ENCODE measurements at regions not wholly inside any gene's neighbourhood (a gene's known extent, or its start where the extent isn't known, plus 50 kb on each side); places are given as distances from the start of the nearest gene placed in this dataset.

DNA sequence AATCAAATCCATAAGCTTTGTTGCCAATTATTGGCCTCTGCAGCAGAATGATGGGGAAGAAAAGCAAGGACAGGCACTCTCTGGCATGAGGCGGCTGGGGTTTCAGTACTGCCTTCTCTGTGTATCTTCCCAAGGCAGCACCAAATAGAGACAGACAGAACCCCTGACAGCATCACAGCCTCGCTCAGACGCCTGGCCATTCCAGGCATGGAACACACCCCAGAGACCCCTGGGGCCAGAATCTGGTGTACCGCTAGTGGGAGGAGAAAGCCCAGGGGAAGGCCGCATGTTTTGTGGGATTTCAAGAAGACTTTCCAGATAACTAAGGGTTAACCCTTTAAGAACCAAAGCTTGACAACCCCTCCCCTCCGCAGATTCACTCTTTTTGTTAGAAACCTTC lies 282.1 kb downstream of the EN1 start:
- no peak for DNase-seq (ENCODE audit: low spot score)

DNA sequence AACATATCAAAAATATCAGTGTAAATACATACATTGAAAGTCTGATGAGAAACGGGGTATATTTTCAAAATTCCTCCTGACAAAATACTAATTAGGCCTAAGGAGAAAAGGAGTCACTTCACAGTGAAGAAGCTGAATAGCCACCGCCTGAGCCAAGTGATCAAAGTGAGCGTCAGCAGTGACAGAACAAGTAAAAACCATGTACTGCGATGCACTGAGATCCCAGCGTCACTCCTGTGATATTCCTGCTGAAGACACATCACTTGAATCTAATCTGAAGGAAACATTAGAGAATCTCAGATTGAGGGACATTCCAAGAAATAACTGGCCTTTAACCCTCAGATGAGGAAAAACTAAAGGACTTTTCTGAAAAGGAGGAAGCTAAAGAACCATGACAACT lies 285.3 kb downstream of the EN1 start:
- DNase-seq (ENCODE audit: low spot score) = no peak

DNA sequence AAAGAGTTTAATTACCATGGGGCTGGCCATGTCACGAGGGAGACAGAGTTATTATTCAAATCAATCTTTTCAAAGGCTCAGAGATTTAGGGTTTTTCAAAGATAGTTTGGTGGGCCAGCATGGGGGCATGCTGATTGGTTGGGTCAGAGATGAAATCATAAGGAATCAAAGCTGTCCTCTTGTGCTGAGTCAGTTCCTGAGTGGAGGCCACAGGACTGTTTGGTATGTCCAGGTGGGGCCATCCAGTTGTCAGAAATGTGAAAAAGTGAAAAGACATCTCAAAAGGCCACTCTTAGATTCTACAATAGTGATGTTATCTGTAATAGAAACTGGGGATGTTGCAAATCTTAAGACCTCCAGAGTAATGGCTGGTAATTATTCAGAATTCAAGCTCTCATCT lies 288.6 kb downstream of the EN1 start:
- DNase-seq (ENCODE audit: low spot score) = no peak

DNA sequence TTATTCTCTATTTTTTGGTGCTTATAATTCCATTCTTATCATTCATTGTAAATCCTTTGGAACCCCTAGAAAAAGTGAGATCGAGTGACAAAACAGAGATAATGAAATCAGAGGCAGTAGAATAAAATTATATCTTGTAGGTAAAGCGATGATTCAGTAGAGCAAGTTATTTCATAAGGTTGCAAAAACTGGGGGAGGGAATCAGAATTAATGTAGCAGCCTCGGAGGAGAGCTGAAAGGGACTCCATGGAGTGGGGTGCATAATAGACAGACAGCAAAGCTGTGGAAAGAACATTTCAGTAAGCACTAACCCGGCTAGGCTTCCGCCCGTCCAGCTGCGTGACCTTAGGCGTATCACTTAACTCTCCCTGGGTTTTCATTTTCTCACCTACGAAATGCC lies 289.7 kb downstream of the EN1 start:
- DNase-seq (ENCODE audit: low spot score) = no peak

DNA sequence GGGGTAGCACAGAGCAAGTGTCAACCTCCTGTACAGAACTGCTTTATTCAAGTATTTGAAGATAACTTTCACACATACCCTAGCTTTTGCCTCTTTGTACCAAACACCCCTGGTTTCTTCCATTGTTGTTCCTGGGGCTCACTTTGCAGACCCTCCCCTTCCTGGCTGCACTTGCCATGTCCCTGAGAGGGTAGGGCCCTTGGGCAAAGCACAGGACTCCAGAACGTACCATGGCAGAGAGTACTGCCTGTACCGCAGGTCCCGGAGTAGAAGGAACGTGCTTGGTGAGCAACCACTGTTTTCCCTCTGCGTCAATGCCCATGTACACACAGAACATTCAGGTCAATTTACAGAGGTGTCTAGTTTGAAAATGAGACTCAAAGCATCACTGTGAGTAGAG lies 290.4 kb downstream of the EN1 start:
- DNase-seq (ENCODE audit: low spot score) = no peak

DNA sequence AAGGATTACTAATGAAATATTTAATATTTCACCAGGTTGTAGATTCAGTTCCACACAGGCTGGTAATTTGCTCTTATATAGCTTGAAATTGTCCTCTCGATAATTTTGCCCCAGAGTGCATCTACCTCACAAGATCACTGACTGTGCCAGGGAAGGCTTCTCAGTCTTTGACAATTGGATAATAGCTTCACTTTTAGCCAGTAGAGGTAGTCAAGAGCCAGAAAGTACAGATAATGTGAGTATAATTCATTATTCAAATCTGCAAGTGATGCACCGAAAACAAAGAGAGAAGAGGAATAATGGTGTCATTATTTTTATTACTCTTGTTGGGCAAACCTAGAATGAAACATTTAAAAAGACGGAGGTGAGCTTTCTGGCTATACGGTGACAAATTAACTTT lies 292.8 kb downstream of the EN1 start:
- no peak for DNase-seq (ENCODE audit: low spot score)

DNA sequence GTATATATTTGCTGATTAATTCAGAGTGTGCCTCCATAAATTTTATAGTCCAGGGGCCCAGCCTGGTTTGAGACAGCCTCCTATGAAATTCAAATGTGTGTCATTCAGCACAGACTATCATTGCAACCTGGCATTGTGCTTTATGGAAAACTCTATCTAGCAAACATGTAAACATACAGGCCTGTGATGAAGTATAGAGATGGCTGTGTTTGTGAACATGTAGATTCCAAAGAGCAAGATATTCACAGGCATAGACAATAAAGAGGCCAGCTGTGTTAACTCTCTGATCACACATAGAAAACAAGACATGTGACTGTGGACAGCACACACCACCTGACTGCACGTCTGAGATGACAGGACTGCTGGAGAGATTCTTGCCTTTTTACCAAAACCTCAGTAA lies 297.9 kb downstream of the EN1 start:
- no peak for DNase-seq (ENCODE audit: low spot score)

DNA sequence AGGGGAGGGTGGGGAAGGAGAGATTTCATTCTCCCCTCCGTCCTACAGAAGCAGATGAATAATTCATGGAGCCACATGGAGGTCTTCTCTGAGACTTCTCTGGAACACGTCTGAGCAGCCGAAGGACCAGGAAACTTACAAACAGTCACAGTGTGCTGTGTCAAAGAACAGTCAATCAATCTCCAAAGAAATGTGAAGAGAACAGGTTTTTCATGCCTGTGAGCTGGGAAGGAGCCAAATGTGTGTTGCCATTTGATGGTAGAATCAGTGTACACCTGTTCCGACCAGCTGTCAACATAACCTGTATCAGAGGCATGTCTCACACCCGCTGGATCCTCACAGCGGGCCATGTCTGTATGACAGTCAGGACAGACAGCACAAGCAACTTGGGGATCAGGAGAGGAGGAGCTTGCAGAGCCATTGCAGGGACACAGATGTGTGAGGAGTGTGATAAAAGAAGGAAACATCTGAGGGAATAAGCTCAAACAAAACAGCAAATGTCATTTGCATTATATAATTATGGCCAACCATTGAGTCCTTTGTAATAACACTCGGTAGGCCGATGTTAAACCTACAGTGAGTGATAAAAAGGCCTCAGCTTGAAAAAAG lies 298.5 kb downstream of the EN1 start:
- no peak for DNase-seq (ENCODE audit: low spot score)

DNA sequence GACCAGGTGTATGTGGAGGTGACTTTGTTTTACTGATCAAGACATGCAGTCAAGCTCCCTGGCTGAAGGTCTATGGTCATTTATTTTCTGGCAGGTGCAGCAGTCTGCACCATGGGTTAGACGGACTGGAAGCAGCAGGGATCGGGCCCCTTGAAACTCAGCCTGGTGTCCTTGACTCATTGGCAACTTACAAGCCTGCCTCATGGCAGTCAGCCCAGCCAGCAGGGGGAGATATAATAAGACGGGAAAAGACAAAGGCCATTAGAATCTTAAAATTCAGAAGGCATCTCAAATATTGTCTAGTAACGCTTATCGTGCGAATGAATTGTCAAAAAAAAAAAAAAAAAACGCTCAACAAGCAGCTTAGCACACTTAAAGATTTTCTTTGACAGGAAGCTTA lies 308.2 kb downstream of the EN1 start:
- no peak for DNase-seq (ENCODE audit: low spot score)

DNA sequence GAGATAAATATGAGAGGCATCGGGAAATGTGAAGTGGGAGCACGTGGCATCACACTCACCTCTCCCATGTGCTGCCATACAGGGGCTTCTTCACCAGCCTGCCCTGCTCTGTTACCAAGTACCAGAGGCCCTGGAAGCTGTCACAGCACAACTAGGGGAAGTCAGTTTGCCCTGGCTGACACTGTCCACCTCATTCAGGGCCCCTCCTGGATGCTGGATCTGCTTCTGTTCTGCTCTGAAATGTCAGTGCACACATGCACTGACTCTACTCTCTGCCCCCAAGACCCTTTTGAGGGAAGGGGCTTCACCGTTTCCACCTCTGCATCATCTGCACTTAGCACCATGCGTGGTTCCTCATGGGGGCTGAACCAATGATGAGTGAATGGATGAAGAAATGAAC lies 311.1 kb downstream of the EN1 start:
- no peak for DNase-seq (ENCODE audit: low spot score)

DNA sequence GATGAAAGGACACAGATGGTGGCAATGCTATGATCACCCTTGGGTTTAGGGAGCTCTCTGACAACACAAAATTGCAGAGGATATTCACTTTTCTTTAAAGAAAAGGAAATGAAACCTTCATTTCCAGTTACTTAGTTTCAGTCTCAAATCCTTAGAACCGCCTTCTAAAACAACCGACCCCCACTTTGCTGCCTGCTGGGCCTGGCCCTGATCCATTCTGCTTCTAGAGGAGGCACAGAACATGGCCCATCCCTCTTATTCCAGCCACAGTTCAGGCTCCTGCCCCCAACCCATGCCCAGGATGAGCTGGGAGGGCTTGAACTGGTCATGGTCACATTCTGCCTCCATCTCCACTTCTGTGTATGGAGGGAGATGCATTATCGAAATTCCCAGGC lies 311.6 kb downstream of the EN1 start:
- no peak for DNase-seq (ENCODE audit: low spot score)

DNA sequence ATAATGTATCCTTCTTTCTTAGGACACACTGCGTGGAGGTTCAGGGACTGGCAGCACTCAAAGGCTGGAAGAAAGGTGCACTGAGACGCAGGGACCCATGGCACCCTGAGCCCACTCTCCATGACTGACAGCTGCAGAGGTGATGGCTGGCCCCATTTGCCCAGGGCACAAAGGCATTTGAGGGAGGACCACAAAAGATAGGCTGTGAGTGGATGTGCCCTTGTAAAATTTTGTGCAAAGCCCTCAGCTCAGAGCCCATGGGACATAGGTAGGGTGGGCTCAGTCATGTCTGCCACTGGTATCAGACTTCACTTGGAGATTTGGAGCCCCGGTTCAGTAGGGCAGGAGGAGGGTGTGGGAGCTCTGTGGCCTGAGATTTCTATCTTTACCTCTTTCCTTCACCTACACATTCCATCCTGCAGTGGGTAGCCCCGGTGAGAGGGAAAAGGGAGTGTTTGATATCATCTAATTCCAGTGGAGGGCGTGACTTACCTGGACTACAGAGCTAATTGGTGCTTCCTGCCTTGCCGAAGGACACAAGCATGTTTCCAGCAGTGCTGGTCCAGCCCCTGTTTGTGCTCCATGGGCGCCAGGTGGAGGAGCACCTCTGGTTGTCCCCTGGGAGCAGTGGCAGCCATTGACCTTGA lies 312.2 kb downstream of the EN1 start:
- no peak for DNase-seq (ENCODE audit: low spot score)

DNA sequence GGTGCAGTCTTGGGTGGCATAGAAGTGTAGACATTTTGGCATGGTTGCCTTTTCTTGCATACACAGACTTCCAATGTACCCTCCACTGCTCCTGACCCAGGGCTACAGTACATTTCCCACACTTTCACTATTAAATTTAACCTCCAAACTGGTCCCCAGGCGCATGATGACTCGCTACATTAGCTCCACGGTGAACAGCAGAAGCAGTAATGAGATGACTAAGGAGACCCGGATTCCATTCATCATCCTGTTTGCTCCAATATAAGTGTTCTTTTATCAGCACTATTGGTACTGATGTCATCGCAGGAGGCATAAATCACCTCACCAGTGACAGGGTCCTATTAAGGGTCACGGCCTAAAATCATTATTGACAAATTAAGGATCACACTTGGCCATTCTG lies 316.5 kb downstream of the EN1 start:
- no peak for DNase-seq (ENCODE audit: low spot score)

DNA sequence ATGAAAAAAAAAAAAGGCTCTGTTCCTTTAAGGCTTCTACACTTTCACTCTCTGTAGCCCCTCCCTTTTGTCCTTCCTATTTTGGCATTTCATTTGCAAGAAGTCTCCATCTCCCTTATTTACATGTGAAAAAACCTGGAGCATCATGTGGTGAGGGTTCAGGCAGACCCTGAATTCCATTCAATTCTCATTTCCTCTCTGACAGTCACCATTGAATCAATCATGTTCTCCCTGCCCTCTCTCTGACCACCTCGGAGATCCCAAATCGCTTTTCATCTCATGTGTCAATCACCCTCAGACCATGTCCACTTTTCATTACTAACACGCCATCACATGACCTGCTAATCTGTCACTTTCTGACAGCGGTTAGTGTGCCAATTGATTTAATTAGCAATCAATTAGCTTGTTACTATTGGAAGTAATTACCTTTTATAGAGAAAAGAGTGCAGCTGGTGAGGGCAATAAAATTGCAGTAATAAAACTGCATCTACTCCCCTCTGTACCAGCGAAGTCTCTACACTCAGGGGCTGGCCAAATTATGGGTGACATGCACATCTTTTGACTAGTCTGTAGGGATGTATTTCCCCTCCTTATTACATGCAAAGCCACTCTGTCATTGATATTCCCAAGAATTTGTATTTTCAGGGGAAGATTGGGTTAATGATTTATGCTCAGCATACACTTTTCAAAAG lies 317.4 kb downstream of the EN1 start:
- DNase-seq (ENCODE audit: low spot score) = no peak

DNA sequence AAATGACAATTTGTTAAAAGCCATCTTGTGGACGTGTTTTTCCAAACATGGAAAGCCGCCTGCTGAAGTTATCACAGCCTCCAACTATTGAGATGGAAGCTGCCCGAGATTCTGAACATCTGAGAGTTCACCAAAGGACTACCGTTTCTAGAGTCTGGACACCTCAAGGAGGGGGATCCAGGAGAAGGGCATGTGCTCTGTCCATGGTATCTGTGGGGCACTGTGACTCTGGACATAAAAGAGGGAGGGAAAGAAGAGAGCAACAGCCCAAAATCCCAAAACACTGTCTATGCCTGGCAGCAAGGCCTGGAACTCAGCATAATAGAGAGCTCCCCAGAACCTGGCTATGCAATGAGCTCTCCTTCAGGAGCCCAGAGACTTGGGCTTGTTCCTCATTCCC lies 319.9 kb downstream of the EN1 start:
- DNase-seq (ENCODE audit: low spot score) = no peak

DNA sequence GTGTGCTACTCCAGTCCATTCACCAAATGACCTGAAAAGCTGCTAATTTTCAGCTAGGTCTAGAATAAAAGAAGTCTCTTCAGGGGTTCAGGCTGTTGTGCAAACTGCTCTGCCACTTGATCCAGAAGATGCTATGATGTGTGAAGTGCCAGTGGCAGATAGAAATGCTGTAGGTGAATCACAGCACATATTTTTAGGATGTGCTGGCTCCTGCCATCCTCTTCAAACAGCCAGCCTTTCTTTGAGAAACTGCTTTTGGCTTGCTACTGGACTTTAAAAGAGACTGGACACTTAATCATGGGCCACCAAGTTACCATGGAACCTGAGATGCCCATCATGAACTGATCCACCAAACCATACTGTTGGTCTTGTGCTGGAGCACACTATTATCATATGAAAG lies 322.1 kb downstream of the EN1 start:
- DNase-seq (ENCODE audit: low spot score) = no peak

DNA sequence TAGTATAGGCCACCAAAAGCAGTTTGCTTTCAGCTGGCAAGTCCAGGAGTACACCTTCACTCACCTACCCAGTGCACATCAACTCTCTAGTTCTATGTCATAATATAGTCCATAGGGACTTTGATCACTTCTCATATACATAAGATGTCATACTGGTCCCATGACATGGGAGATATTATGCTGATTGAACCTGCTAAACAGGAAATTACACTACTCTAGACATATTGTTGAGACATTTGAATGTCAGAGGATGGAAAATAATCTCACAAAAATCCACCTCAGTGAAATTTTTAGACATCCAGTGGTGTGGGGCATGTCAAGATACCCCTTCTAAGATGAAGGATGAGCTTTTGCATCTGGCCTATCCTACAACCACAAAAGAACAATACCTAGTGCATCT lies 322.5 kb downstream of the EN1 start:
- no peak for DNase-seq (ENCODE audit: low spot score)

DNA sequence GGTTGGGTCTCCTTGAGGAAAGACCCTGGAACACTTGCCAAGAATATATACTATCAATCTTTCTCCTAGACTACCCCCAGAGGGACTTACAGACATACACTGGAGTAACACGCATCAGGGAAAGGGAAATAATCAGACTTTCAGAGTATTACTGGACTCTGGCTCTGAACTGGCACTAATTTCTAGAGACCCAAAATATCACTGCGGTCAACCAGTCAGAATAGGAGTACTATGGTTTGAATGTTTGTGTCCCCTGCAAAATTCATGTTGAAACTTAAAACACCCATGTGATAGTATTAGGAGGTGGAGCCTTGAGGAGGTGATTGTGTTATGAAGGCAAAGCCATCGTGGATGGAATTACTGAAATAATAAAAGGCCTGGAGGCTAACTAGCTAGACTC lies 323.7 kb downstream of the EN1 start:
- DNase-seq (ENCODE audit: low spot score) = no peak

DNA sequence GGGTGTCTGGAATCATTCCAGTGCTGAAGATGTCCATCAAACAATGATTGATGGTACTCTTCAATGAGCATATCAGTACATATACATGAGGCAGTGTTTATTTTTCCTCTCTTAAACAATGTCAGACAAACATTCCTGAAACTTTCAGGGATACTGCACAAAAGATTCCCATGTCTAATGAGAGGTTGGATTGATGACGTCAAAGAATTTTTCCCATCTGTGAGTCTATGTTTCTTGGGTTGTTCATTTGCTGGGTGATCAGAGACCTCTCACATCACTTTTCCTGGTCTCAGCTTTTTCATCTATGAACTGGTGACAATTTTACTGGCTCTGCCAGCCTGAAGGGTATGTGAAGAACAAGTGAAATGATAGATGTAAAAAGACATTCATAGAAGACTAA lies 325.5 kb downstream of the EN1 start:
- DNase-seq (ENCODE audit: low spot score) = no peak

DNA sequence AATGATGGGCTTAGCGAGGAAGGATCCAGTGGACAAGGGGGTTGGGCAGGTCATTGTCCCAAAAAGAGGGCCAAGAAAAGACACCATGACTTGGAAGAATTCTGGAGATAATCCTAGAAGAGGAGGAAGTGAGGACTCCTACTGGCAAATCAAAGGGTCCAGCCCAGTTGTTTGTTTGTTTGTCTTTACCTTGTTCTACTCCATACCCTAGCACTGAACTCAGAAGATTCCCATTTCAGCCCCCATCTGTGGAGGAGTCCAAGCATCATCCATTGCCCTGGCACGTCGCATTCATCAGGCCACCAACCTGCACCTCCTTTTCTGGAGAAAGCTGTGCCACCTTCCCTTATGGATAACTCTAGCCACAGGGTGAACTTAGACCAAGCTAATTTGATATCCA lies 326.2 kb downstream of the EN1 start:
- no peak for DNase-seq (ENCODE audit: low spot score)

DNA sequence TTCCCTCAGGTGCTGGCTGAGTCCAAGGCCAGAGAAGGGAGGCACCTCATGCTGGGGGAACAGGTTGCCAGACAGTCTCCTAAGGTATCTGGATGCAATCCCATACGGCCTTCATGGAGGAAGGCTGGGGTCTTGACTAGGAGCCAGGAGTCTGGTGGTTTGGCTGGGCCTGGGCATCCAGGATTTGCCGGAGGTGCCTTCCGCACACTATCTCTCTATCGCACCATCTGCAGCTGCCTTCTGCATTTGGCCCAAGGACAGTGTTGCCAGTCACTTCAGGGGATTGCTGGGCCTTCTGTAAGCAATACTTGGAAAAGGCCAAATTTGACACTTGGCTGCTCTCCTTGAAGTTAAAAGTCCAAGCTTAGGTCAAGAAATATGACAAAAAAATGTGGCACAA lies 327.2 kb downstream of the EN1 start:
- no peak for DNase-seq (ENCODE audit: low spot score)

DNA sequence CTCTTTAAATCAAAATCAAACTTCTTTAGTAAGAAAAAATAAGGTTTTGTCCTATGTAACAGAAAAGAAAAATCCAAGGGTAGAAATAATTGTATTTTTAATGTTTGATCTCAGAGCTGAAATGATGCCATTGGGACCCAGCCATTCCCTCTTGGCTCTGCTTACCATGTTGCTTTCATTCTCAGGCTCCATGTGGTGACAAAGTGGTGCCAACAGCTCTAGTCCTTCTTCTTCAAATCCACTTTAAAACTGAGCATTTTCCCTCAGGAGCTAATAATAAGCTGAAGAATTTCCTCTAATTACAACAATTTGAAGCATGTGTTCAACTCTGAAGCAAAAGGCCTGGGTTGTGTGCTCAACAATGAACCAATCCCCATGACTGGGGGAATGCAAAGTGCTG lies 327.9 kb downstream of the EN1 start:
- DNase-seq (ENCODE audit: low spot score) = no peak

DNA sequence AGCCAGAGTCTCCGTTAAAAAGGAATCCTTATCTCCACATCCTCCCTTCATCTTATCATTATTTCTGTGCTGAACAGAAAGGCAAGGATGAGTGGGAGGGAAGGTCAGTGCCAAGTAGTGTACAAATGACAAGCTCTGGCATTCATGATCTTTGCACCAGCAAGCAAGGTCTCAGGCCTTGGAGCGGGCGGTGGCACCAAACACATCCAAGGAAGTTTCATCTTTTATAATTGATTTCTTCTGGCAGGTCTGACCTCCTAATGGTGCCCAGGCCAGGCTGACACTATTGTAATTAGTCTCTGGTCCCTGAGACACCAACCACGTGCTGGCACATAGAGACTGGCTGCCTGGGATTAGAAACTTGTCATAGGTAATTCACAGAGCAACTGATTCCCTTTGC lies 336.6 kb downstream of the EN1 start:
- DNase-seq (ENCODE audit: low spot score) = no peak

All from LoVo (cell line).